Smooth muscle cell (in vitro differentiated cells): ENCODE measurements at regions not wholly inside any gene's neighbourhood (a gene's known extent, or its start where the extent isn't known, plus 50 kb on each side); places are given as distances from the start of the nearest gene placed in this dataset.

Experiments used
- DNase-seq: peaks from one replicate; lab custom pipeline; 2025; ENCODE audit not compliant: unreplicated experiment; lab: John Stamatoyannopoulos, UW
- H2AFZ ChIP-seq: fragments of 200-600 bp; sonication (generic); 2 replicates; pipeline ENCODE4 v1.6.0; 2016; ENCODE audit warnings: antibody characterized with exemption, low read depth, mild to moderate bottlenecking
- H3F3A ChIP-seq: fragments of 200-600 bp; sonication (generic); 2 replicates; pipeline ENCODE4 v1.6.0; 2017; ENCODE audit warnings: antibody characterized with exemption, low read depth
- H3K27ac ChIP-seq: fragments of 200-600 bp; sonication (generic); 2 replicates; pipeline ENCODE4 v1.5.1; 2016; ENCODE audit warnings: low read depth, mild to moderate bottlenecking
- H3K27me3 ChIP-seq: fragments of 200-600 bp; sonication (generic); 2 replicates; pipeline ENCODE4 v1.6.1; 2016; ENCODE audit warnings: low read depth, mild to moderate bottlenecking
- H3K36me3 ChIP-seq: fragments of 200-600 bp; sonication (generic); 2 replicates; pipeline ENCODE4 v1.5.1; 2016; ENCODE audit warnings: low read depth
- H3K4me1 ChIP-seq: fragments of 200-600 bp; sonication (generic); 2 replicates; pipeline ENCODE4 v1.5.1; 2016; ENCODE audit warnings: low read depth
- H3K4me2 ChIP-seq: fragments of 200-600 bp; sonication (generic); 2 replicates; pipeline ENCODE4 v1.6.0; 2016; ENCODE audit warnings: mild to moderate bottlenecking
- H3K4me3 ChIP-seq: fragments of 200-600 bp; sonication (generic); 2 replicates; pipeline ENCODE4 v1.5.1; 2016; ENCODE audit warnings: mild to moderate bottlenecking
- H3K79me2 ChIP-seq: fragments of 200-600 bp; sonication (generic); 2 replicates; pipeline ENCODE4 v1.6.0; 2016; ENCODE audit warnings: low read depth, mild to moderate bottlenecking
- H3K9ac ChIP-seq: fragments of 200-600 bp; sonication (generic); 2 replicates; pipeline ENCODE4 v1.6.0; 2016; ENCODE audit warnings: low read depth
- H3K9me3 ChIP-seq: fragments of 200-600 bp; sonication (generic); replicated peaks from 2 replicates; pipeline ENCODE4 v1.5.1; 2016; ENCODE audit warnings: low read depth
- H4K20me1 ChIP-seq: fragments of 200-600 bp; sonication (generic); 2 replicates; pipeline ENCODE4 v1.6.0; 2016; ENCODE audit warnings: low read depth
- WGBS: methylation state at CpG from one replicate; pipeline ENCODE4 v1.1.7; 2016; ENCODE audit warnings: low lambda C conversion rate; 5-methylcytosine and 5-hydroxymethylcytosine counted together
- TF ChIP-seq, protein P1 (sequence below): fragments of 200-600 bp; sonication (generic); IDR thresholded peaks from 2 replicates; pipeline ENCODE4 v1.5.1; 2017; ENCODE audit warnings: borderline replicate concordance, mild to moderate bottlenecking, antibody characterized with exemption; ENCODE audit not compliant: insufficient read depth, poor library complexity, severe bottlenecking

DNA sequence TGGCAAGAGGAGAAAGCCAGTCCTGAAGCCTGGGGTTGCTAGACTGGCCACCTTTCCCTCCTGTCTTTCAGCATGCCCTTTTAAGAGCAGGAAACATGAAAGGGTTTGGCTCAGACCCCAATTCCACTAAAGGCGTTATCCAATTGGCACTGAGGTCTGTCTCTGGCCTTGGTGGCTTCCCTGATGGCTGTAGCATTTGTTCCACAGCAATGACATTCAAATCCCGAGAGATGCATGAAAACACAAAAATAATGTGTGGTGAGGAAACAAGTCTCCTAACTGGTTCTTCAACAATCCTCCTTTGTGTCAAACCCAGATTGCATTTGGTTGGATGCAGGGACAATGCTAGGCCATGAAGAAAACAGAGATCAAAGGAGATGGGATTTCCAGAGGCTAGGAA is 56.5 kb upstream of the ADTRP start:
- H3F3A ChIP-seq = no peaks in the 10 kb centered on the region
- no peaks in the 10 kb centered on the region for H3K4me1 ChIP-seq
- no peaks in the 10 kb centered on the region for H4K20me1 ChIP-seq
- H3K36me3 ChIP-seq = no peaks in the 10 kb centered on the region
- no peaks in the 10 kb centered on the region for H3K9me3 ChIP-seq
- H2AFZ ChIP-seq = no peak overlapping the region
- H3K9ac ChIP-seq = no peak overlapping the region
- no peak for DNase-seq
- no peaks in the 10 kb centered on the region for H3K79me2 ChIP-seq
- 56% methylated on average over 2 of the region's 2 CpGs for whole genome bisulfite sequencing
- no peak overlapping the region for H3K27ac ChIP-seq
- H3K4me2 ChIP-seq = no peak overlapping the region
- H3K4me3 ChIP-seq = no peak overlapping the region
- TF ChIP-seq, protein P1, sequence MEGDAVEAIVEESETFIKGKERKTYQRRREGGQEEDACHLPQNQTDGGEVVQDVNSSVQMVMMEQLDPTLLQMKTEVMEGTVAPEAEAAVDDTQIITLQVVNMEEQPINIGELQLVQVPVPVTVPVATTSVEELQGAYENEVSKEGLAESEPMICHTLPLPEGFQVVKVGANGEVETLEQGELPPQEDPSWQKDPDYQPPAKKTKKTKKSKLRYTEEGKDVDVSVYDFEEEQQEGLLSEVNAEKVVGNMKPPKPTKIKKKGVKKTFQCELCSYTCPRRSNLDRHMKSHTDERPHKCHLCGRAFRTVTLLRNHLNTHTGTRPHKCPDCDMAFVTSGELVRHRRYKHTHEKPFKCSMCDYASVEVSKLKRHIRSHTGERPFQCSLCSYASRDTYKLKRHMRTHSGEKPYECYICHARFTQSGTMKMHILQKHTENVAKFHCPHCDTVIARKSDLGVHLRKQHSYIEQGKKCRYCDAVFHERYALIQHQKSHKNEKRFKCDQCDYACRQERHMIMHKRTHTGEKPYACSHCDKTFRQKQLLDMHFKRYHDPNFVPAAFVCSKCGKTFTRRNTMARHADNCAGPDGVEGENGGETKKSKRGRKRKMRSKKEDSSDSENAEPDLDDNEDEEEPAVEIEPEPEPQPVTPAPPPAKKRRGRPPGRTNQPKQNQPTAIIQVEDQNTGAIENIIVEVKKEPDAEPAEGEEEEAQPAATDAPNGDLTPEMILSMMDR = no peak
- no peaks in the 10 kb centered on the region for H3K27me3 ChIP-seq

DNA sequence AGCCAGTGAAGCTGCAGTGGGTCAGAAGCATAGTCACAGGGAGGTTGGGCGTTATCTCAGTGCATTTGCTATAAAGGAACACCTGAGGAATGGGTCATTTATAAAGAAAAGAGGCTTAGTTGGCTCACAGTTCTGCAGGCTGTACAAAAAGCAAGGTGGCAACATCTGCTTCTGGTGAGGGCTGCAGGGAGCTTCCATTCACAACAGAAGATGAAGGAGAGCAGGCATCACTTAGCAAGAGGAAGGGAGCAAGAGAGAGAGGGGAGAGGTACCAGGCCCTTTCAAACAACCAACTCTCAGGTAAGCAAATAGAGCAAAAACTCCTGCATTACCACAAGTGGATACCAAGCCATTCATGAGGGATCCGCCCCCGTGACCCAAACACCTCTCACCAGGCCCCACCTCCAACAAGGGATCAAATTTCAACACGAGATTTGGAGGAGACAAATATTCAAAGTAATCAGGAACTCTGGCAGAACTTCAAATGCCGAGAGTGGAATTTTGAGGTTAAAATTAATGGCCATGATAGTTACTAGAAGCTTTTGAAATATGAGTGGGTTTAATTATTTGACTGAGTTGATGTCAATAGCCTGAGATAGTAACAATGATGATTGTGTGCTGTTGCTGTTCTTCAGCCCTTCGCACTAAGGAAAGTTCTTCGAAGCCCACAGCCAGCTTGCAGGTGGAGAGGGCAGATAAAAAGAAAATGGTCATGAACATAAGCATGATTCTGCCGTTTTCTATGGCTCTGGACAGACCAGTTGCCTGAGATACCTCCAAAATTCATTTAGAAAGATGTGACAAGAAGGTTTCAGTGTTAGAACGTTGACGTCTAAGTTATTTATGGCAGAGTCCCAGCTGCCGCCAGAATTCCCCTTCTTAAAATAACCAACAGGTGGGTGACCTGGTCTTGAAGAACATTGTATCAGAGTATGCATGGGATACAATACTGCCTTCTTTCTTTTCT is 55.3 kb upstream of the ADTRP start:
- DNase-seq = no peak
- WGBS = 78% methylated on average over 11 of the region's 11 CpGs
- Histone ChIP-seq H3K9me3 (no peaks in the 10 kb centered on the region), H4K20me1 (no peaks in the 10 kb centered on the region), H3K79me2 (no peaks in the 10 kb centered on the region), H3K4me1 (no peaks in the 10 kb centered on the region), H3K36me3 (no peaks in the 10 kb centered on the region), H2AFZ (no peak overlapping the region), H3K9ac (no peak overlapping the region), H3K4me2 (no peak overlapping the region), H3K27me3 (no peaks in the 10 kb centered on the region), H3F3A (no peaks in the 10 kb centered on the region), H3K4me3 (no peak overlapping the region), H3K27ac (no peak overlapping the region)
- TF ChIP-seq, protein P1 = no peak

DNA sequence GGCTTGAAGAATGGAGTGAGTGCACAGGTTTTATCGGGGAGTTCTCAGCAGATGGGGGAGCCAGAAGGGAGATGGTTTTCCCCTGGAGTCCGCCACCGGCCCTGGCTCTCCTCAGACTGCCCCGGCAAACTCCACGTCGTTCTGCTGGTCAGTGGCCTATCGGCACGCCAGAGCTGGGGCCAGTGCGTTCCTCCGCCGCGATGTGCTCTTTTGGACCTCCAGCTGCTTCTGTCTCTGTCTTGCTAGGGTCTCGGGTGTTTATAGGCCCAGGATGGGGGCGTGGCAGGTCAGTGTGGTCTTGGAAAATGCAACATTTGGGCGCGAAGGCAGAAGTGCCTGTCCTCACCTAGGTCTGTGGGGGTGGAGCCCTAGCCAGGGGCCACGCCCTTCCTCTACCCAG is 53.0 kb upstream of the ADTRP start:
- H3F3A ChIP-seq = no peaks in the 10 kb centered on the region
- TF ChIP-seq, protein P1 = no peak
- H3K4me3 ChIP-seq = no peak overlapping the region
- H3K27ac ChIP-seq = no peak overlapping the region
- no peak for DNase-seq
- WGBS = 96% methylated on average over 17 of the region's 17 CpGs
- no peaks in the 10 kb centered on the region for H3K36me3 ChIP-seq
- H4K20me1 ChIP-seq = no peaks in the 10 kb centered on the region
- H3K79me2 ChIP-seq = no peaks in the 10 kb centered on the region
- H3K9ac ChIP-seq = no peak overlapping the region
- no peak overlapping the region for H3K4me2 ChIP-seq
- no peaks in the 10 kb centered on the region for H3K4me1 ChIP-seq
- no peaks in the 10 kb centered on the region for H3K9me3 ChIP-seq
- no peak overlapping the region for H2AFZ ChIP-seq
- H3K27me3 ChIP-seq = no peaks in the 10 kb centered on the region

DNA sequence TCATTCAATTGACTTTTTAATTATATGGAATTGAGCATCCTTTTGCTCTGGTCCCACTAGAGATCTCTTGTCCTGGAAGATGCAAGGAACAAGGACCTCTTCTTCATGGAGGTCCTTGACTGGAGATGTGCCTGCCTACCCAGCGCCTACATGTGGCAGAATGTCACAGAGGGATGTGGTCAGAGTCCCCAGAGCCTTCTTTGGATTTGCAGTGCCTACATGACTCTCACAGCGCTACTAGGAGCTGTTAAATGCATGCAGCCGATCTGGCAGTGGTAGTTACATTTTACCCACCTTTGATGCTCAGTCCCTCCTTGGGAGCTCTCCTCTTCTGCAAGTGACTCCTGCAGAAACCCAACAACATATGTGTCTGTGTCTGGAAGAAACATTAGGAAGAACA is 51.9 kb upstream of the ADTRP start:
- no peaks in the 10 kb centered on the region for H3K27me3 ChIP-seq
- no peaks in the 10 kb centered on the region for H3K9me3 ChIP-seq
- TF ChIP-seq, protein P1 = no peak
- H2AFZ ChIP-seq = no peak overlapping the region
- no peak overlapping the region for H3K4me3 ChIP-seq
- no peaks in the 10 kb centered on the region for H3F3A ChIP-seq
- no peaks in the 10 kb centered on the region for H3K79me2 ChIP-seq
- no peak overlapping the region for H3K4me2 ChIP-seq
- no peak for DNase-seq
- no peaks in the 10 kb centered on the region for H3K4me1 ChIP-seq
- no peaks in the 10 kb centered on the region for H4K20me1 ChIP-seq
- H3K36me3 ChIP-seq = no peaks in the 10 kb centered on the region
- 98% methylated on average over 3 of the region's 3 CpGs for WGBS
- H3K27ac ChIP-seq = no peak overlapping the region
- H3K9ac ChIP-seq = no peak overlapping the region
